GM19328 (cell line): ENCODE measurements at regions not wholly inside any gene's neighbourhood (a gene's known extent, or its start where the extent isn't known, plus 50 kb on each side); places are given as distances from the start of the nearest gene placed in this dataset.
"Not testable (repeated sequence)": the region's sequence is repeated elsewhere in the genome, so short reads cannot be mapped to it uniquely, and the experiment has no call there.

Source experiments
- ATAC-seq: cut with Tn5 transposase; IDR thresholded peaks from one replicate; pipeline ENCODE4 v1.9.1; 2021; ENCODE audit warnings: mild to moderate bottlenecking, moderate library complexity; ENCODE audit not compliant: unreplicated experiment

DNA sequence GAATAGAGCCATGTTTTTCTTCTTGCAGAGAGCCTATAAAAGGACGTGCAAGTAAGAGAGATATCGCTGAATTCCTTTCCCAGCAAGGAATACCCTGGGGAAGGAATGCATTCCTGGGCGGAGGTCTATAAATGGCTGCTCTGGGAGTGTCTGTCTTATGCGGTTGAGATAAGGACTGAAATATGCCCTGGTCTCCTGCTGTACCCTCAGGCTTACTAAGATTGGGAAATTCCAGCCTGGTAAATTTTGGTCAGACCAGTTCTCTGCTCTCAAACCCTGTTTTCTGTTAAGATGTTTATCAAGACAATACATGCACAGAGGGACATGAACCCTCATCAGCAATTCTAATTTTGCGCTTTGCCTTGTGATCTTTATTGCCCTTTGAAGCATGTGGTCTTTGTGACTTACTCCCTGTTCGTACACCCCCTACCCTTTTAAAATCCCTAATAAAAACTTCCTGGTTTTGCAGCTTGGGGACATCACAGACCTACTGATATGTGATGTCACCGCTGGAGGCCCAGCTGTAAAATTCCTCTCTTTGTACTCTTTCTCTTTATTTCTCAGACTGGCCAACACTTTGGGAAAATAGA, 191.2 kb upstream of the ZNF804A start:
- ATAC-seq: not testable (repeated sequence)

DNA sequence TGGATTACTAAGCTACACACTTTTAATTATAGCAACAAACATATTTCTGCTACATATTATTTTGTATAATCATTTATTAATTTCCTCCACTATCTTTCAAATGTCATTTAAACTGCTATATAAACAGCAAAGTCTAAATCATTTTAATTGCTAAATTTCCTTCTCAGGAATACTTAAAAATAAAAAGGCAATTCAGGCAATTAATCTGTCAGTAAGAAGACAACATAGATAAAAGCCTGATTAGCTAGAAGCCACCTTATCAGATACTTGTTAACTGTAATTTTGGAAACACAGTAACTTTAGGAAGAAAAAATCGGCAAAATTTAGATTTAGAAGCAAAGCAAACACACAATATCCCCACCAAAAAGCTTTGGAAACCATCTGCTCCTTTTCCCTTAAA, 188.2 kb upstream of the ZNF804A start:
- ATAC-seq: no peak

DNA sequence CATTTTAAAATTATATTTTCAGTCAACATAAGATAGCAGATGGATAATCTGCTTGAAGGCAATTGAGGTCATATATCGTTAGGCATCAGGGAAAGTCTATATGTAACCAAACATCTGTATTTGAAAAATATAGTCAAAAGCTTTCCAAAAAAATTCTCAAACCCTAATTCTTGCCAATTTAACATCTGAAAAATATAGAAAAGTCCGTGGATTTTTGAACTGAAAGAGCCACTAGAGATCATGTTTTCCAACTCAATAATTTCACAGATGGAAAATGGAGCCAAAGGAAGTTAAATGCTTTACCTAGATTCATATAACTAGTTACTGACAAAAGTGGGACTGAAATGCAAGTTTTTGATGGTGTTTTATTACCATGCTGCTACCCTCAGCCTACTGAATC, 185.1 kb upstream of the ZNF804A start:
- no peak for ATAC-seq

DNA sequence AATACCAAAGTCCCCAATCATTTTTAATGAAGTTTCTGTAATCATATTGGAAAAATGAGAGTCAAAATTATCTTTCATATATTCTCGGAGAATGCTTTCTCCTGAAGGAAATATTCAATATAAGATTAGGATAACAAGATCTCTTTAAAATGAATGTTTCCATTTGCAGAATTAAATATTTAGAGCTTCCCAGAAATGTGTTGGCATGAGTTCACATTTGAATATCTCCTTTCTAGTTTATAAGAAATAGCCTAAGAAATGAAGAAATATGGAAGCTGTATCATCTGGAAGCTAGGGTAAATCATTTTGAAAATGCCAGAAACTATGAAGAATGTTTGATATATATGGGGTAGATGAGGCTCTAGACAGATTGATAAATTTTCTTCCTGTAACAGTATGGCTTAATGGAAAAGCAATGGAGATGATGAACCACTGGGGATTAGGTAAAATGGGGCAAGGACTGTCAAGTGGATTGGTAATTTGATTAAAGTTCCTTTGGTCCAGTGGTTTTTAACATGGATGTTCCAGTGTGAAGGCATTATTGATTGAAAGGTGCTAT, 184.6 kb upstream of the ZNF804A start:
- no peak for ATAC-seq

DNA sequence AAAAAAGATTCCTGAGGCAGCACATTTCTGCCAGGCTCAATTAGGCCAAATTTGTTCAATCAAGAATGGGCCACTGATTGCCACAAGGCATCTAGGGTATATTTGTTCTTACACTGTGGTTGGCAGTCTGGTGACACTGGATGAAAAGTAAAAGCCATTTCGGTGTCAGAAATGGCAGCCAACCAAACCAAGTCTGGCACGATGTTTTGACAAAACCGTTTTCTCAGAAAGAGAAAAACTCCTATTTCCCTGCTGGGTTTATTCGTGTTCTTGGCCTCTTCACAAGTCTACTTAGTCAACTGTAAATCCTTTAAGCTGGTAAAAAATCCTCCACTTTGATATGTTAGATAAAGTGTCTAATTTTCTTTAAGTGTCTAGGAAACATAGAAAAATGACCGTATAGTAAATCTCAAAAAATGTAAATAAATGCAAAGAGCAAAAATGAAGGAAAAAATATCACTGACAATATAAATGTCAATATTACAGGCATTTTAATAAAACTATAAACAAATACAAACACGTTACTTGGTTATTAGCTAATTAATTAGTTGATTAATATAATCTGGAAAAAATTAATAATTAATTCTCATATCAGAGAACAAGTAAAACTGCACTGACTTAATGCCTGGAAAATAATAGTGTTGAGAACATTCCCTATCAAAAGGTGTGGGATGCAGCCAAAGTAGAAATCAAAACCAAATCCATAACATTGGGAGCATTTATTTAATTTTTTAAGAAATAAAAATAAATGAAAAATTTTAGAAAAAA, 182.0 kb upstream of the ZNF804A start:
- no peak for ATAC-seq

DNA sequence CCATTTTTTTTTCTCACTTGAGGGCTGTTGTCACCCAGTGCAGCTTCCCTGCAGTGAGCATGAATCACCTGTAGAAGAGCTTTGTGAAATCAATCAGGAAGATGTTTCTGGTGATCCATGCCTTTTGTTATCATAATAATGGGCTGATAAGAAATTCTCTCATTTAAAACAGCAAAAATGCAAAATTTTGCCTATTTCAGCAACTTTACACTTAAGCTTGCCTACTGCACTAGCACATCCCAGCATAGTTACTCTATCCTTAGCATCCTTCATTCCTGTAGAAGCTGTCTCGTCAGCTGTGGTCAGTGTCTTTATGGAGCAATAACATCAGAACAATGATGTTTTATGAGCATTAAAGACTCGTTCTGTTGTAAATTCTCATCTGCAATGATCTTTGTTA, 178.6 kb upstream of the ZNF804A start:
- no peak for ATAC-seq

DNA sequence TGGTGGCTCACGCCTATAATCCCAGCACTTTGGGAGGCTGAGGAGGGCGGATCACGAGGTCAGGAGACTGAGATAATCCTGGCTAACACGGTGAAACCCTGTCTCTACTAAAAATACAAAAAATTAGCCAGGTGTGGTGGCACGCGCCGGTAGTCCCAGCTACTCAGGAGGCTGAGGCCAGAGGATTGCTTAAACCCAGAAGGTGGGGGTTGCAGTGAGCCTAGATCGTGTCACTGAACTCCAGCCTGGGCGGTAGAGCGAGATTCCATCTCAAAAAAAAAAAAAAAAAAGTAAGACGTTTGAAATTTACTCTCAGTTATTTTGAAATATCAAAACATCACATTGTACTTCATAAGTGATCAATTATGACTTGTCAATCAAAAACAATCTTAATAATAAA, 176.9 kb upstream of the ZNF804A start:
- not testable (repeated sequence) for ATAC-seq

DNA sequence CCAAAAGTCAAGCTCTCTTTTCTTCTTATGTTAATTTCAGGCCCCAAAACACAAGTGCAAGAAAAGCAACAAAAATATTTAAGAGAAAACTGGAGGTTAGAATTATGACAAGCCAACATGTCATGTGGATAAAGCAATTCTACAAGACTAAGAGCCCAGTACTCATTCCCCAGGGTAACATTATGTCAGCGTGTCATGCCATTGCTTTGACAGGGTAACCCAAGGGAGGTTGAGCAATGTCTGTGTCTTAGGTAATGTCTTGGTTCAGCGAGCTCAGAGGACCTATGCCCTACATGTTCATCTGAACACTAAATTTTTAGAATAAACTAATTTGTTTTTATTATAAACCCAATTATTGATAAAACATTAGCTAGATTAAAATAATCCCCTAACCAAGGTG, 173.2 kb upstream of the ZNF804A start:
- no peak for ATAC-seq

DNA sequence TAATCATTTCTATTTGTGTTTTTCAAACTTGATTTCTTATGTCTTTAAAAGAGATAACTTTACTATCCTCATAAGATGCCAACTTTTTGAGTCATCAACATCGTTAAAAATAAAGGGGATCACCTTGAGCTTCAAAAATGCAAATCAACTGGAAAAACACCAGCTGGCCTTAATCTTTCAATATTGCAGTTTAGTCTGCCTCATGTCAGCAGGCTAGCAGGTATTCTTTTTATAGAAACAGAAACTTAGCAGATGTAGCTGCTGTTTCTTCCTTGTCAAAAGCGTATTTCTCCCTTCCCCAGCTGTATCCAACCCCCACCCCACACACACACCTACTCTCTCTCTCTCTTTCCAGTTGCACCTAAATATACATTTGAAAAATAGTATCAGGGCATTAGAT, 154.1 kb upstream of the ZNF804A start:
- peak; percentile 95 for ATAC-seq

DNA sequence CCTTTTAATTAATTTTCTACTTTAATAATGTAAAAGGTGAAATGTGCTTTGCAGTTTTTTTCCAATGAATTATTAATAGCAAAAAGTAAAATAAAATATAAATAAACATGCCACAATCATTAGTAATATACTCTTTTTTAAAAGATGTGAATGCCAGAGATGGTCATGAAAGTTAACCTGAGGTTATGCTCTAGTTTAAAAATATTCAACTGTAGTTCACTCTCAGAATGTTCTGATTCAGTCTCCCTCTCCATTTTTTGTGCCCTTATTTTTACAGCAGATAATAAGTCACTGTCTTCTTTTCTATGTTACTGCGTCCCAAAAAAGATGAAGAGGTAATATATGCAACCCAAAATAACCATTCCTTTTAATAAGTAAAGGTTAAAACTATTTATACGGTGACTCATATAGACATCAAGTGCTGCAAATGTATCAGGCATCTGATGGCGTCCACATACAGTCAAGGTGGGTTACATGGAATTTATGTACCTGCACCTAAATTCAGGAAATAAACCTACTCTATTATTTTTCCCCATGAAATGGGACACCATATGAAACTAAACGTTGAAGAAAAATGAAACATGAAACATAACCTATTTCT, 153.6 kb upstream of the ZNF804A start:
- ATAC-seq: peak; percentile 38

DNA sequence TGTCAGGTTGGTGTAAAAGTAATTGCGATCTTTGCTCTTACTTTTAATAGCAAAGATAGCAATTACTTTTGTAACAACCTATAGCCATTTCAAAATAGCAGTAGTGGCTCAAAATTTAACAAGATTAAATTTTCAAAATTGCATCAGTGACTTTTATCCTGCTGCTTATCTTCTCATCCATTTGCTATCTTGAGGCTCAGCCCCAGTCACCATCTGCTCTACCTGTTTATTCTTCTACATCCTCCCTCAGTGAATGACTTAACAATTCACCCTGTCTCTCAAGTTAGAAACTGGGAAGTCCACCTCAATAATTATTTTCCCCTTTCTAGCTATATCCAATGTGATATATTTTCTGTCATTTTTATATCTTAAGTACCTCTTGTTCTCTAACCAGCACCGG, 148.6 kb upstream of the ZNF804A start:
- ATAC-seq: no peak

DNA sequence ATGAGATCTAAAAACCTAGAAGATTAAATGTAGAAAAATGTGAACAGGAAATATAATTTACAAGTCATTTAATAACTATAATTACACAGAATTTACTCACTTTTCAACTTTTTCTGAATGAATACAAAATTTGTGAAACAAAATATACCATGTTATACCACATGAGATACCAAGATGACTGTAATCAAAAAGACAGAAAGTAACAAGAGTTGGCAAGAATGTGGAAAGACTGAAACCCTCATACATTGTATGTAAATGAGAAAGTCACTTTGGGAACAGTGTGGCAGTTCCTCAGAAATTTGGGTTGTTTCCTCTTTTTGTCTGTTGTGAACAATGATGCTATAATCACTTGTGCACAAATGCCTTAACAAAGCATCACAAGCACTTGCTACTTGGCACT, 145.4 kb upstream of the ZNF804A start:
- no peak for ATAC-seq

DNA sequence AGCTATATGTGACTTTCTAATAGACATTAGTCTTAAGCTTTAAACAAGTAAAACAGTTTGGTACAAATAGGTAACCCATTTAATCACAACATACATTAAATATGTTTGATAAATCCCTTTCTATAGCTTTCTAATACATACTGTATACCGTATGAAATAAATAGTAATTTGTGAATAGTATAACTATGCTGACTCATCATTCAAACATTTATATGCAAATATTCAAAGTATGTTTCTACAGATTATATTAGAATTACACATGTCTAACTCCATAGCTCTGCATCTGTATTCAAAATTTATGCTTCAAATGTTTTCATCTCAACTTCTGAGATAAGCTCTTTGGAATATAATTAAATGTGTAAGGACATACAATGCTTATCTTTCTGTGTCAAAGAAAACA, 142.7 kb upstream of the ZNF804A start:
- no peak for ATAC-seq

DNA sequence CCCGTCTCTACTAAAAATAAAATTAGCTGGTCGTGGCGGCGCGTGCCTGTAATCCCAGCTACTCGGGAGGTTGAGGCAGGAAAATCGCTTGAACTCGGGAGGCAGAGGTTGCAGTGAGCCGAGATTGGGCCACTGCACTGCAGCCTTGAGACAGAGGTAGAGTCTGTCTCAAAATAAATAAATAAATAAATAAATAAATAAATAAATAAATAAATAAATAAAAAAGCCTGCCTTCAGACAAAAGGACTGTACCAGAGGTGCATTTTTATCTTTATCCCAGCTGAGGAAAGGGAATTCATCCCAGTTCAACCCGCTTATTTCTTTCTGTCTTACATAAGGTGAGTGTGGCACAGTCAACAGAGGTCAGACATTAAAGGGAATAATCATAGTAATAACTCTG, 141.6 kb upstream of the ZNF804A start:
- ATAC-seq: not testable (repeated sequence)

DNA sequence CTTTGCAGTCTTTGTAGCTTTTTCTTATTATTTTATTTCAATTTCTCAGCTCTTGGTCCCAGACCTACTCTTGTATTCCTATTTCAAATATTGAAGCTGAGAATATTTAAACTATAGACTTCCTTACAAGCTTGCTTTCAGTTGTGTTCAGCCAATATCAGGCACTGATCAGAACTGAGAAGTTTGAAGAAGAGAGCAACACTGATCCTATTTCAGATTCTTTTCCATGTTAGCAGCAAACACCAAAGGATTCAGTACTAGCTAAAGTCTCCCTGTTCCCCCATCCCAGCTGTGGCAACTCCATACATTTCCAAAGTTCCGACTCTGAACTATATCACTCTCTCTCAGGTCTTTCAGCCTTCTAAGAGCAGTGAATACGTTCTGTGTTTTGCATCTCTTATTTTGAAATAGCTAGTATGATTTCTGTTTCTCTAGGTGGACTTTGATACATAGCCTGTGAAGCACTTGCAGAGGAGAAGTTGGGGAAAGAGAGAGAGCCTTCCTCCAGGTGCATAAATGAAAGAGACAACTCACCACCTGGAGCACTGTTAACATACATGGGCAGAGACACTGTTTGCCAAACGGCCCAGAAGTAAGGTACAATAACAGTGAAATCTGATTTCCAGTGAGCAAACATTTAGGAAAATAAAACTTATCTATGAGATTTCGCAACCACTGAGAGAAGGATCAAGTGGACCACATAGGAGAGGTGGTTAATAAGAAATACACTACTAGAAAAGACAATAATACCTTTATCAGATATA, 135.0 kb upstream of the ZNF804A start:
- no peak for ATAC-seq

DNA sequence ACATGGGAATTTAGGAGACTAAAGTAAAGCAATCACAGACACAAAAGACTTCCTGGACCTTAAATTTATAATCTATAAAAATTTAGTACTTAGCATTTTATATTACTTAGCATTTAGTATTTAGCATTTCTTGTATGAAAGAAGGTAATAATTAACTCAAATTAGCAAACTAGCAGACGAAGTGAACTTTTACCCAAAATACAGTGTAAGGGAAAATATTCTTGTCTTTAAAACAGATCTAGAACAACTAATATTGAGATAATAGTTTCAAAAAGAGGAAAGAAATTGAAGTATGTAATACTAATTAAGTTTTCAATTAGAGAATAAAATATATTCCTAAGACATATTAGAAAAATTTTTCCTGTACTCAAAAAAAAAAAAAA, 134.5 kb upstream of the ZNF804A start:
- ATAC-seq: no peak

DNA sequence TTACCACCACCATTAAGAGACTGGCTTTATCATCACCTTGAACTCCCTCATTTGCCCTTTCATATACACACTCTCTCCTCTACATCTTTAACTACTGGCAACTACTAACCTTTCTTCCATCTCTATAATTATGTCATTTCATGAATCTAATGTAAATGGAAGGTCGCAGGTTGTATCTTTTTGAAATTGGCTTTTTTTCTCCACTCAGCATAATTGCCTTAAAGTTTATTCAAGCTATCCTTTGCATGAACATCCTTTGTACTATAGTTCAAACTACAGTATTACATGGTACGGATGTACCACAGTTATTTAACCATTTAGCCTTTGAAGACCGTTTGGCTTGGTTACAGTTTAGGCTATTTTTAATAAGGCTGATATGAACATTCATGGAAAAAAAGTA, 129.5 kb upstream of the ZNF804A start:
- ATAC-seq: no peak

DNA sequence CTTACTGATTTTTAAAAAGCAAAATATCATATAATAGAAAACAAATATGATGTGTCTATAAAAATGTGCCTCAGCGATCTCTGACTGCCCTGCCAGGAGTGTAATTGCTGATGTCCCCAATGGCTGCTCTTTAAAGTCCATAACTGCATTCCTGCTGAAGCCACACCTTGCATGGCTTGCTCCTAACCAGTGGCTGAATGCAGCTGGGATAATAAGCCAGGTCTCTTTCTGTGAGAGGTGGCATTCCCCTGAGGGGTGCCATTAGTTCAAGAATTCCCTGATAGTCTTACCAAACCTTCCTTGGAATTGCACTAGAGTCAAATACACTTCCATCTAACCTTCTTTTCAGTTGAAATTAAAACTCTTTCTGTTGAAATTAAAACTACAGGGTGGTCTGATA, 125.8 kb upstream of the ZNF804A start:
- ATAC-seq: no peak

DNA sequence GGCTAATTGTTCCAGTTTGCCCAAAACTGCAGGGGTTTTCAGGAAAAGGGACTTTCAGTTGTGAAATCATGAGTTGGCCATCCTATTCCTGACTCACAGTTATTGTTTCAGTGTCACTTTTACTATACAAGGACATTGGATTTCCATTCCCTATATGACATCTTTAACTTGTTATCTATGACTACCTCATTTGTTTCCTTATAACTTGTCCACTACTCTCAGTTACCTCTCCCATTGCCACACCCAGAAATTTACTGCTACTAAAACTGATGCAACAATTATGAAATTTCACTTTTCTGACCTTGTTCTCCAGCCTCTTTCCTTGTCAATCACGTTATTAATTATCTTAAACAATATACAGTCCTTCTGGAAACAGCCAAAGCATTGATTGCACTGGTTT, 116.5 kb upstream of the ZNF804A start:
- ATAC-seq: no peak

DNA sequence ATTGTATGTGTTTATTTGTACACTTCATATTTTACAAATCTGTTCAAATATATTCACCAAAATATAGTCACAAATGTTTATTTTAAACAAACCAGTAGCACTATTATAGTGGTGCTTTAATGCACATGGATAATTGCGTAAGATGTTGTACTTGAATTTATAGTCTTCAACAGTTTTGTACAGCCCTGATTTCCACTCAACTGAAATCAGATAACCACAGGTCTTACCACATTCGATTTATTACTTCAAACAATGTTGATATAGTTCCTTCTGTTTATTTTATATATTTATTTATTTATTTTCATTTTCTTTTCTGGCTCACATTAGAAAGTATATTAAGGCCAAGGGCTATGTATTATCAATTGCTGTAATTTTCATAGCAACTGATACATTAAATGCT, 99.4 kb upstream of the ZNF804A start:
- ATAC-seq: no peak

DNA sequence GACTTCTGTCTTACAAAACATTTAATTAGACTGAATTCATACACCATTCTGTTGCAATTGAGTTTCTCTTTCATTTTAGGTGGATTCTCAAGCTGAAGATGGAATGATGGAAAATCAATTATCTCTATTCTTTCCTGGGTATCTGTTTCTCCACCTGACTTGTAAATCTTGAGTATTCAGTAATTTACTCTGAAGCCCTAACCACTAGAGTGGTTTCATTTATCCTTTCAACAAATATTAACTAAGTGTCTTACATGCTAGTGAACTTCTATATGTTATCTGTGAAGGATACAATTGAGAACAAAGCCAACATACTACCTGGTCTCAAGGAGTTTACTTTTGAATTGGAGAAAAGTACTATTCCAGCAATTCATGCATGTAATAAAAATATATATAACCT, 94.1 kb upstream of the ZNF804A start:
- ATAC-seq: no peak
